HG03045 (cell line): ENCODE measurements at regions not wholly inside any gene's neighbourhood (a gene's known extent, or its start where the extent isn't known, plus 50 kb on each side); places are given as distances from the start of the nearest gene placed in this dataset.
"Not testable (repeated sequence)": the region's sequence is repeated elsewhere in the genome, so short reads cannot be mapped to it uniquely, and the experiment has no call there.

Experiments used
- ATAC-seq: cut with Tn5 transposase; IDR thresholded peaks from one replicate; pipeline ENCODE4 v1.9.1; 2021; ENCODE audit warnings: mild to moderate bottlenecking, moderate library complexity; ENCODE audit not compliant: unreplicated experiment

GRCh38 chr1:58931024-58931423 lies 147.2 kb upstream of the JUN start:
- ATAC-seq: no peak

GRCh38 chr1:58931756-58932155 lies 147.9 kb upstream of the JUN start:
- no peak for ATAC-seq

GRCh38 chr1:58932859-58933598 lies 149.2 kb upstream of the JUN start:
- no peak for ATAC-seq

GRCh38 chr1:58933599-58933926 lies 149.7 kb upstream of the JUN start:
- no peak for ATAC-seq

- no peak for ATAC-seq
These were observed 150.9 kb upstream of the JUN start for GRCh38 chr1:58934706-58935105.

- ATAC-seq: no peak
These were observed 153.1 kb upstream of the JUN start for GRCh38 chr1:58936973-58937372.

GRCh38 chr1:58939146-58939545 lies 155.3 kb upstream of the JUN start:
- no peak for ATAC-seq

- ATAC-seq: no peak
These were observed 156.0 kb upstream of the JUN start for GRCh38 chr1:58939666-58940370.

- no peak for ATAC-seq
These were observed 157.8 kb upstream of the JUN start for GRCh38 chr1:58941471-58942289.

GRCh38 chr1:58942759-58943191 lies 158.9 kb upstream of the JUN start:
- no peak for ATAC-seq

- ATAC-seq: no peak
These were observed 159.9 kb upstream of the JUN start for GRCh38 chr1:58943776-58944175.

GRCh38 chr1:58944439-58944838 lies 160.6 kb upstream of the JUN start:
- ATAC-seq: no peak

- ATAC-seq: no peak
These were observed 162.5 kb upstream of the JUN start for GRCh38 chr1:58946390-58946789.

- no peak for ATAC-seq
These were observed 164.8 kb upstream of the JUN start for GRCh38 chr1:58948671-58949070.

GRCh38 chr1:58949551-58950220 lies 165.8 kb upstream of the JUN start:
- ATAC-seq: no peak

GRCh38 chr1:58950897-58951296 lies 167.1 kb upstream of the JUN start:
- ATAC-seq: no peak

- ATAC-seq: not testable (repeated sequence)
These were observed 170.1 kb upstream of the JUN start for GRCh38 chr1:58953951-58954350.

GRCh38 chr1:58963287-58963686 lies 179.4 kb upstream of the JUN start:
- not testable (repeated sequence) for ATAC-seq

- ATAC-seq: no peak
These were observed 180.6 kb upstream of the JUN start for GRCh38 chr1:58964428-58964827.

GRCh38 chr1:58964880-58965279 lies 181.0 kb upstream of the JUN start:
- ATAC-seq: no peak
